HCT116 (cell line): ENCODE measurements at regions not wholly inside any gene's neighbourhood (a gene's known extent, or its start where the extent isn't known, plus 50 kb on each side); places are given as distances from the start of the nearest gene placed in this dataset.

Experiments
- ATAC-seq: fragments of 200-7000 bp; cut with Tn5 transposase; 2 replicates; pipeline ENCODE4 v1.9.1; 2020; ENCODE audit warnings: mild to moderate bottlenecking, moderate library complexity
- BruUV-seq: library from RNA; stranded (reverse); fragments of 400-500 nt; replicated peaks from 2 replicates; lab custom pipeline; 2021; lab: Mats Ljungman, UMichigan
- CTCF ChIA-PET: fragments of 300-600 bp; sonication (Branson Sonifier 250); formaldehyde crosslinking; loops from one replicate; lab custom pipeline; 2021; ENCODE audit warnings: antibody characterized with exemption; lab: Charles Lee
- POLR2A ChIA-PET: fragments of 300-600, 350-600 bp; sonication (Branson Sonifier 250); formaldehyde crosslinking; loops from one replicate; lab custom pipeline; 2021; ENCODE audit warnings: antibody characterized with exemption; lab: Charles Lee
- RAD21 ChIA-PET, 2 experiments: fragments of 300-600 bp; sonication (Branson Sonifier 250); formaldehyde crosslinking; loops; one replicate each; lab custom pipeline; 2023; ENCODE audit warnings: low total read pairs in 2 of 2; ENCODE audit not compliant: uncharacterized antibody in 2 of 2, unreplicated experiment in 2 of 2, low non-redundant PET in 1 of 2; lab: Charles Lee
- DNase-seq: peaks from one replicate; pipeline ENCODE4 v3.0.0-alpha.2; 2010; ENCODE audit warnings: low read depth, low spot score
- H2AFZ ChIP-seq: fragments of 200-600 bp; shearing (Covaris generic), sonication (generic); 2 replicates; pipeline ENCODE4 v1.6.1; 2017; ENCODE audit warnings: low read depth, mixed run types, mixed read lengths, antibody characterized with exemption, low read length; ENCODE audit not compliant: poor library complexity, severe bottlenecking
- H3K27ac ChIP-seq: 2 replicates; pipeline ENCODE4 v1.5.1; 2012; ENCODE audit warnings: low read depth, low read length
- H3K27me3 ChIP-seq: fragments of 200-600 bp; sonication (generic); 2 replicates; pipeline ENCODE4 v1.6.1; 2016; ENCODE audit warnings: mixed run types, low read length, mixed read lengths; ENCODE audit not compliant: insufficient read depth
- H3K36me3 ChIP-seq, 2 experiments: fragments of 200-500 bp in 1 of 2; fragments of 200-600 bp in 1 of 2; sonication (Bioruptor generic) in 1 of 2; sonication (generic) in 1 of 2; 2 replicates each; pipeline versions ENCODE4 v1.5.1 to v1.6.1; 2014 to 2016; ENCODE audit warnings: low read length in 2 of 2, inconsistent platforms in 1 of 2, mixed read lengths in 1 of 2, mixed run types in 1 of 2; ENCODE audit not compliant: insufficient read depth in 2 of 2, control insufficient read depth in 1 of 2
- H3K4me1 ChIP-seq, 2 experiments: fragments of 200-600 bp in 1 of 2; sonication (generic) in 1 of 2; 2 replicates each; pipeline versions ENCODE4 v1.5.1 to v1.6.1; 2012 to 2017; ENCODE audit warnings: low read length in 2 of 2, inconsistent platforms in 1 of 2, mild to moderate bottlenecking in 1 of 2, mixed read lengths in 1 of 2, mixed run types in 1 of 2, moderate library complexity in 1 of 2; ENCODE audit not compliant: insufficient read depth in 2 of 2, control insufficient read depth in 1 of 2
- H3K4me2 ChIP-seq: fragments of 200-600 bp; sonication (generic); 2 replicates; pipeline ENCODE4 v1.6.1; 2017; ENCODE audit warnings: mixed run types, low read length, mixed read lengths
- H3K4me3 ChIP-seq, 2 experiments: fragments of 200-600 bp in 1 of 2; sonication (generic) in 1 of 2; replicated peaks in 1 of 2; 2 replicates each; pipeline ENCODE4 v1.5.1; 2011 to 2016; ENCODE audit warnings: low read length in 2 of 2, control low read depth in 1 of 2, low read depth in 1 of 2, mild to moderate bottlenecking in 1 of 2, mixed read lengths in 1 of 2, mixed run types in 1 of 2
- H3K79me2 ChIP-seq: fragments of 200-600 bp; sonication (generic); 2 replicates; pipeline ENCODE4 v1.6.1; 2017; ENCODE audit warnings: mild to moderate bottlenecking, mixed run types, low read length, moderate library complexity, mixed read lengths; ENCODE audit not compliant: insufficient read depth
- H3K9ac ChIP-seq: fragments of 200-600 bp; sonication (generic); 2 replicates; pipeline ENCODE4 v1.6.1; 2016; ENCODE audit warnings: low read length, mixed read lengths
- H3K9me2 ChIP-seq: fragments of 200-600 bp; sonication (generic), shearing (Covaris generic); 2 replicates; pipeline ENCODE4 v1.6.1; 2017; ENCODE audit warnings: mixed run types, mild to moderate bottlenecking, moderate library complexity; ENCODE audit not compliant: insufficient read depth
- H3K9me3 ChIP-seq, 2 experiments: fragments of 200-500 bp in 1 of 2; fragments of 200-600 bp in 1 of 2; sonication (Bioruptor generic) in 1 of 2; sonication (generic) in 1 of 2; 2 replicates each; pipeline ENCODE4 v1.6.1; 2014 to 2017; ENCODE audit warnings: low read length in 2 of 2, mixed read lengths in 2 of 2, inconsistent platforms in 1 of 2, low read depth in 1 of 2, mild to moderate bottlenecking in 1 of 2, mixed run types in 1 of 2, moderate library complexity in 1 of 2; ENCODE audit not compliant: control insufficient read depth in 1 of 2, insufficient read depth in 1 of 2
- H4K20me1 ChIP-seq: fragments of 200-600 bp; sonication (generic), shearing (Covaris generic); 2 replicates; pipeline ENCODE4 v1.6.1; 2017; ENCODE audit warnings: mixed run types, mild to moderate bottlenecking, moderate library complexity; ENCODE audit not compliant: insufficient read depth
- EZH2 ChIP-seq: fragments of 200-600 bp; sonication (generic); IDR thresholded peaks from 2 replicates; pipeline ENCODE4 v1.6.1; 2017; ENCODE audit warnings: antibody characterized with exemption, mixed run types
- POLR2AphosphoS5 ChIP-seq: IDR thresholded peaks from 2 replicates; pipeline ENCODE4 v1.6.1; 2011; ENCODE audit warnings: mild to moderate bottlenecking, low read depth, low read length, moderate library complexity
- REST ChIP-seq: IDR thresholded peaks from 2 replicates; pipeline ENCODE4 v1.6.1; 2012; ENCODE audit warnings: low read depth
- YY1 ChIP-seq: IDR thresholded peaks from 2 replicates; pipeline ENCODE4 v1.6.1; 2011; ENCODE audit warnings: low read length, low read depth, moderate library complexity, mild to moderate bottlenecking; ENCODE audit not compliant: insufficient replicate concordance; ENCODE audit errors: extremely low read depth
- intact Hi-C: fragments of 100-400 bp; cut with micrococcal nuclease; formaldehyde crosslinking; loops from 2 replicates; pipeline ENCODE4 v1.10.0; 2022

- TF ChIP-seq REST (no peak), YY1 (no peak), EZH2 (no peak), POLR2AphosphoS5 (no peak)
Measured at GRCh38 chr7:36010656-36011587, 142.1 kb upstream of the EEPD1 start (continued).

GRCh38 chr7:36011588-36011965, 141.5 kb upstream of the EEPD1 start:
- Histone ChIP-seq H3K4me2 (no peak overlapping the region), H3K79me2 (no peaks in the 10 kb centered on the region), H3K9me3 (no peaks in the 10 kb centered on the region), H3K9ac (no peak overlapping the region), H3K9me2 (no peaks in the 10 kb centered on the region), H3K4me1 (no peaks in the 10 kb centered on the region), H2AFZ (no peak overlapping the region), H4K20me1 (no peaks in the 10 kb centered on the region), H3K27me3 (no peaks in the 10 kb centered on the region), H3K4me3 (no peak overlapping the region), H3K27ac (no peak overlapping the region), H3K36me3 (no peaks in the 10 kb centered on the region)
- ChIA-PET POLR2A (no interaction called here), CTCF (no interaction called here), RAD21 (no interaction called here)
- intact Hi-C loops = no loop called here
- DNase-seq = no peak
- no peak for TF ChIP-seq YY1
- BruUV-seq = no TSS peak
- no peak for ATAC-seq
